ENCODE measurements at regions not wholly inside any gene's neighbourhood (a gene's known extent, or its start where the extent isn't known, plus 50 kb on each side); places are given as distances from the start of the nearest gene placed in this dataset.
"Not testable (repeated sequence)": the region's sequence is repeated elsewhere in the genome, so short reads cannot be mapped to it uniquely, and the experiment has no call there.

DNA sequence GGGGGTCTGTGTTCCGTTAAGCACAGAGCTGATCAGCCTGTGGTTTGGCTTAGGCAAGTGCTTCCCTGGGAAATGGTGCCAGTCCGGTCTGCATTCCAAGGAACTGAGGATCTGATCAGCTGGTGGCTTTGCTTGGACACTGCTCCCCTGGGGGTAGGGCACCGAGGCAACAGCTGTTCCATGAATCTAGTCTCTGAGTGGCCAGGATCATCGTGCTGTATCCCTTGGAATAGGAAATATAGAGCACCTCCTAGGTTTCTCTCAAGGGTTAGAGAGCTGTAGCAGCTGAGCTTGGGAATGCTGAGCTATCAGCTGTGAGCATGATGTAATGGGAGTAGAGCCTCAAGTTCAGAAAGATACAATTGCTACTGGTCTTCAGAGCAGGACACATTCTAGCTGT, 863.9 kb downstream of the RAPGEF2 start:
- no peak for DNase-seq

DNA sequence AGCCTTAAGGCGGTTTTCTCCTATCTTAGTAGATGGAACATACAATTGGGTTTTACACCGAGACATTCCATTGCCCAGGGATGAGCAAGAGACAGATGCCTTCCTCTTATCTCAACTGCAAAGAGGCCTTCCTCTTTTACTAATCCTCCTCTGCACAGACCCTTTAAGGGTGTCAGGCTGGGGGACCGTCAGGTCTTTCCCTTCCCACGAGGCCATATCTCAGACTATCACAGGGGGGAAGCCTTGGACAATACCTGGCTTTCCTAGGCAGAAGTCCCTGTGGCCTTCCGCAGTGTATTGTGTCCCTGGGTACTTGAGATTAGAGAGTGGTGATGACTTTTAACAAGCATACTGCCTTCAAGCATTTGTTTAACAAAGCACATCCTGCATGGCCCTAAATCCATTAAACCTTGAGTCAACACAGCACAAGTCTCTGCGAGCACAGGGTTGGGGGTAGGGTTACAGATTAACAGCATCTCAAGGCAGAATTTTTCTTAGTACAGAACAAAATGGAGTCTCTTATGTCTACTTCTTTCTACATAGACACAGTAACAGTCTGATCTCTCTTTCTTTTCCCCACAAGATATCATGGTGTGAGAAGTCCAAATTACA, 874.1 kb downstream of the RAPGEF2 start:
- not testable (repeated sequence) for DNase-seq

DNA sequence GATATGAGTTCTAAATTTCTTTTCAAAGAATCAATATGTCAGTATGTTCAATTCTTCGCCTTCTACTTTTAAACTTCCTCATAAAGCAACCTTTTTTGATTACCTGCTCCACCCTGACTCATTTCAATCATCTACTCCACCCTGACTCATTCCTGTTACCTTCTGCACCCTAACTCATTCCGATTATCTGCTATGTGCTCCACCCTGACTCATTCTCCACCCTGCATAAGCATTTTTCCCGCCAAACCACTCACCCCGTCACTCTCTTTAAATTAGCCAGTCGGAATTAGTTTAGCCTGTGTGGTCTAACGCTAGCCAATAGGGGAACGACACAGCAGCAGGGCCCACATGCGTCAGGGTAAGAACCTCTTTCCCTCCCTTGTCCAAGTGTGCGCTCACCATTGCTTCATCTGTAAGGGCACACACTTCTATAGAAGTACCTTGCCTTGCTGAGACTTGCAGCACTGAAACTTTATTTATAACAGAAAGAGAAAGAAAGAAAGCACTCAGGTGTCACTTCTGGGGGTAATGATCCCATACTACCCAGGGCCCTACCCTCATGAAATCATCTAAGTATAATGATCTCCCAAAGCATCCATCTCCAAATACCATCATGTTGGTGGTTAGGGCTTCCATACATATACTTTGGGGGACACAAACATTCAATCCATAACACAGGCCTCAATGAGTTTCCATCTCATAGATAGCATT, 875.2 kb downstream of the RAPGEF2 start:
- DNase-seq = no peak

DNA sequence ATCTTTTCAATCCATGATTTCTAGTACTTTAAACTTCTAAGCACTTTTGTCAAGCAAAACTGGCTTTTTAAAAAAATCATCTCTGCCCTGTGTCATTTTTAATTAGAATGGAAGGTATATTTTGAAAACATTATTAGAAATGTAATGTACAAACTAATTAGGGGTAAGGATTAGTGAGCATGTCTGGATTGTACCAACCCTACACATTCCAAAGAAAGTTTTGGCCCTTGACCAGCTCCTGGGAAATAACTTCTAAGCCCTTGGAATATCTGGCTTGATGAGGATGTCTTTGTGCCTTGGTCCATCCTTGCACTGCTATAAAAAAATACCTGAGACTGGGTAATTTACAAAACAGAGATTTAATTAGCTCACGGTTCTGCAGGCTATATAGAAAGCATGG, 876.5 kb downstream of the RAPGEF2 start:
- DNase-seq = no peak

DNA sequence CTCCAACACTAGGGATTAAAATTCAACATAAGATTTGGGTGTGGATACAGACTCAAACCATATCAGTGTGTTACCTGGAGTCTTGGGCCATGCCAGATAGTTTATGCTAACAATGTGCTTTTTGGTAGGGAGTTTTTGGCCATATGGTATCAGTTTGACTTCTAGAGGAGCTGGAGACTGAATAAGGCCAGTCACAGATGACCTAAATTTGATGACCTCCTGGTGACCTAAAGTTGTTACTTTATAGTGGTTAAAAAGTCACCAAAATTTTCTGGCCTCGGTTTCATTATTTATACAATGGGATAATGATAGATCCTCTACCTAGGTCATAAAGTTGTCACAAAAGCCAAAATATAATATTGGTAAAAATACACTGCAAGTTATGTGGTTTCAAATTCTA, 877.1 kb downstream of the RAPGEF2 start:
- DNase-seq = no peak

DNA sequence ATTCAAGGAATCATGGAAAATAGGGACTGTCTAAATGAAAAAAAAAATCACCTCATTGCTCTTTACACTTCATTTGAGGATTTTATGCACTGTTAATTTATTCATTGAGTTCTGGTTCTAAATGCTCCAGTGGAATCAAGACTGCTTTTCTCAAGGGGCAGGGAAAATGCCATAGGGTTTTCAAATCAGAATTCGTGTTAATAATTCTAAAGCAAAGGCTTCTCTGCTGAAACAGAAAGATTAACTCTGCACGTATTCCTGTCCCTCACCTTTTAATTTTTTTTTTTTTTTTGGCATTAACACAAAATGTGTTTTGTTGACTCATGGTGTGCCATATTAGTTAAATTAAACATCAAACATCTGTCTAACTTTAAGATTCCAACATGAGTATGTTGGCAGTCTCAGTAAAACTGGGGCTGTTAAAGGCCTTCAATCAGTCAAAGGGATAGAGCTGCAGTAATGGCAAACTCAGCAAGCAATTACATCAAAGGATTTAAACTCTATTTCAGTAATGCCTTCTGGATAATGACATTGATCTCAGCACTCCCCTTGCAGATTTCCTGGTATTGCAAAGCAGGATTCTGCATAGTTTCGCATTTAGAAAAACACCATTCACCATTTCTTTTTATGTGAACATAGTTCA, 878.1 kb downstream of the RAPGEF2 start:
- no peak for DNase-seq

DNA sequence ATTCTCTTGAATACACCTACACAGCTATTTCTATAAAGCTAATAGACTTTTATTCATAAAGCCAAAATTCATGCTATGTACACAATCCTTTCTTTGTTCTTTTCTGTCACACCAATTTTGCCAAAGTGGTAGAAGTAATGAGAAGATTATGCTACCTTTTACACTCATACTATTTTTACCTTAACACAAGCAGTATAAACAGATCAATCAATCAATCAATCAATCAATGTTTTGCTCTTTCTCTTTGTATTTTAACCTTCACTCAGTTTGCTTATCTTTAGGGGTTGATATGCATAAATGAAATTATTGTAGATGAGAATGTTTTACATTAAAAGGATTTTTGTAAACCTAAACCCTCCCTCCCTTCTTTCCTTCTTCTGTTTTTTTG, 878.6 kb downstream of the RAPGEF2 start:
- DNase-seq = no peak

DNA sequence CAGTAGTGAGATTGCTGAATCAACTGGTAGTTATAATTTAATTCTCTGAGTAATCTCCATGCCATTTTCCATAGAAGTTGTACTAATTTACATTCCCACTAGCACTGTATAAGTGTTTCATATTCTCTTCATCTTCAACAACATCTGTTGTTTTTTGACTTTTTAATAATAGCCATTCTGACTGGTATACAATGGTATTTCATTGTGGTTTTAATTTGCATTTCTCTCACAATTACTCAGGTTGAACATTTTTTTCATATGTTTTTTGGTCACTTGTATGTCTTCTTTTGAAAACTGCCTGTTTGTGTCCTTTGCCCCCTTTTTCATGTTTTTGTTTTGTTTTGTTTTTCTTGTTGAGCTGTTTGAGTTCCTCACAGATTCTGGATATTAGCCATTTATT, 880.2 kb downstream of the RAPGEF2 start:
- DNase-seq = no peak

DNA sequence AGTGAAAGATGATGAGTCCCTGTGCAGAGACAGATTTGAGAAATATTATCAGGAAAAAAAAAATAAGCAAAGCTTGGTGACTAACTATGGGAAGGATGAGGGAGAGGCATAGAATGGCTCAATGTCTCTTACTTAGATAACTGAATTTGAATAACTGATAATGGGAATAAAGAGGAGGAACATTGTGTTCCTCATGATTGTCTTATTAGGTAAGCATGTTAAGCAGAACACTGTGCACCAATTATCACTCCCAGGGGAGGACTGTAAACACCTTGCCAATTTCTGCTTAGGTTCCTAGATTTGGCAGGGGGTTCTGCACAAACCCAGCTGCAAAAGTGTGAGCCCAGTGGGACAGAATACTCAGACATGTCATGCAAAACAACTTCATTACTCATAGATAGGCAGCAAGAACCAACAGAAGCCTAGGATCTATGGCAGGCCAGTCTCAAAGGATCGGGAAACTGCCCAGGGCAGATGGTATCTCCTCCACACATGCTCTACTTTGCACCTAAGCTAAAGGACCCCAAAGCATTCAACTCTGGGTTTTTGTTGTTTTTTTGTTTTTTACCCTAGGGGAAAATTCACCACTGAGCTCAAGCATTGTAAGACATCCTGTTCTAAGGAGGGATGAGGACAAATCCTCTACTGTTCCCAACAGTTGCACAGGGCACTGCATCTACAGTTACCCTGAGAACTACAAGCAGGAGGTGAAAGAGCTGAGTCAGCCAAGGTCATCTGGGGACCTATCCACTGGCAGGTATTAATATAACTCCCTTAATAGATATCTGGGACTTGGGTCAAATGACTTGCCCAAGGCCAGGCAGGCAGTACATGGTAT, 907.0 kb downstream of the RAPGEF2 start:
- no peak for DNase-seq

DNA sequence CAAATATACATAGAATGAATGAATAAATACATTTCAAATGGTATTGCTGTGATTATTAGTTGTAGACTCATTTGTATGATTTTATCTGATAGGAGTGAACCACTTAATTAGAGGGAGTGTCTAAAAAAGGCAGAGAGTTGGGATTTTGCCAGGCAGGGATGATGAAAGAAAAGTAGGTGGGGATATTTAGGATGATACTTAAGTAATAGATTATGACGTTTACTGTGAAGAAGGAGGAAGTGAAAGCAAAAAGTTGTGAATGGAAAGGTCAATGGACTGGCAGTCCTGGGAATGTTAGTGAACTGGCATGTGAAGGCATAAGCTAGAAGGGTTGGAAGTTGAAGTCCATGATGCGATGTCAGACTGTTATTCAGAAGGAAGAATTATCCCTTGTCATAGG, 917.1 kb downstream of the RAPGEF2 start:
- DNase-seq = no peak

DNA sequence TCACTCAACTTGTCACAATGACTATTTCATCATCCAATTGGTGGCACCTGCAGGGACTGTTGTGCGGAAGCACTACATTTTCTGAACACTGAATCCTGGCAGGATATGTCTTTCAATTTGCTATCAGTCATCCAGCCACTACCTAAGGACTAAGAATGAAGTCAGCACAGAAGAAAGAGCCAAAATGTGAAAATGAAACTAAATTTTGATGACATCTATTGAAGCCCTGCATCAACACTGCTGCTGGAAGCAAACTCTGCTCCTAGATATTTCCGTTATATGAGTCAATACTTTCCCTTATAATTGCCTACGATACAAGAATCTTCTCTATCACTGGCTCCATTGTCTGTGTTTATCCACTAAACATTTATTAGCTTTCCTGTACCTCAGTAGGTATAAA, 917.9 kb downstream of the RAPGEF2 start:
- DNase-seq = no peak

DNA sequence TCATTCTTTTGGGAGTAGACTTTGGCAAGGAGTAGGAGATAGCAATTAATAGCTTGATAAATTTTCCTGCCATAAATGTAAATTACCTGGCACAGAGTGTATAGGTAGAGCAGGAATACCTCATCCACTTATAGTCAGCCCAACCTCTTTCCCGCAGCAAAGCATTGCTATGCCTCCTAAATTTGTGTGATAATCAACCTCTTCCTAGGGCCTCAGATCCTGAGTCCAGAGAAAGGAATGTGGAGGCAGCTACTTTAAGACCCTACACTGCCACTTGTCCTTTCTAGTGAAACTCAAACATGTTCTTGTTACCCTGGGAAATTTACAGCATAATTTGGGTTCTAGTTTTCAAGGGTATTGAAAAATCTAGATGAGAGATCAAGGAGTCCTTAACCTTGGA, 919.0 kb downstream of the RAPGEF2 start:
- no peak for DNase-seq

DNA sequence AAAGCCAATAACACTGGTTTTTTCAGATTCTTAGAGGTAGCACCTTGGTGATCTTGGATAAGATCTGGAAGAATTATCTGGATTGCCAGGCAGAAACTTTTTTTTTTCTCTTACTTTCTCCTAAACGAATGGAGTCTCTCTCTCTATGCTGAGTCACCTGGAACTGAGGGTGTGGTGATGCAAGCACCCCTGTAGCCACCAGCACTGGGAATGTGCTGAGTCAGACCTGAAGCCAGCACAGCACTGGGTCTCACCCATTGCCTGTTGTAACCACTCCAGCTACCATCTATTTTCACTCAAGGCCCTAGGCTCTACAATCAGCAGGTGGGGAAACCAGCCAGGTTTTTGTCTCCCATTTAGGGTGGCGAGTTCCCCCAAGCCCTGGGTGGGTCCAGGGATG, 923.8 kb downstream of the RAPGEF2 start:
- no peak for DNase-seq

DNA sequence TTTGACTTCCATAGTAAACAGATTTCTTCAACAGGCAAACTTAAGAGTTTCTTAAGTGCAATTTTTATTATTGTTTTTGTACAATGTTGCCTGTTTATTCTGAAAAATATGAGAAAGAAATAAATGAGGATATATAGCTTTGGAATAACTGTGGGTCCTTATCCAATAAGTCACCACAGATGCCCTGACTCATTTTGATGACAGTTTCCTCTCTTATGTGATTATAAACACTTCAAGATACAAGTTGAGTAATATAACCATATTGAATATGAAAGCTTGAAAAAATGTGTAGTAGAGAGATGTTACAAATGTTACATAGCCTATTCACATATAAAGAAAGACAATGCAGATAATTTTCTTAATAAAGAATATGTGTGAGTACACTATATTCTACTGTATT, 931.6 kb downstream of the RAPGEF2 start:
- DNase-seq = no peak

DNA sequence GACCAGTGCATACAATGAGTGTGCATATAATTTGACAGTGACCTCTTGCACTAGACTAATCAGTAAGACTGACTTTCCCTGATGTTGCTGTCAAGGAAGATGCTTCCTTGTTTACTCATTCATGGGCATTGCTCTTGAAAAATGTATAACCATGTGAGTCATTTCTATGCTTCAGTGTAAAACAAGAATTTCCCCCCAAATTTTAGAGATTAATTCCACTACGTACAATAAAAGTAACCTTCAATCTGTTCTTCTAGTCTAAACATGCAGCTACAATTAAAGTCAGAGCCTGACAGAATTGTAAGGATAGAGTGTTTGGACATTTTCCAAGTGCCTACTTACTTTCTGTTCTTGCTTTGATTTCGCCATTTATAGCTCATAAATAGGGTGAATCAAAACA, 935.7 kb downstream of the RAPGEF2 start:
- no peak for DNase-seq

DNA sequence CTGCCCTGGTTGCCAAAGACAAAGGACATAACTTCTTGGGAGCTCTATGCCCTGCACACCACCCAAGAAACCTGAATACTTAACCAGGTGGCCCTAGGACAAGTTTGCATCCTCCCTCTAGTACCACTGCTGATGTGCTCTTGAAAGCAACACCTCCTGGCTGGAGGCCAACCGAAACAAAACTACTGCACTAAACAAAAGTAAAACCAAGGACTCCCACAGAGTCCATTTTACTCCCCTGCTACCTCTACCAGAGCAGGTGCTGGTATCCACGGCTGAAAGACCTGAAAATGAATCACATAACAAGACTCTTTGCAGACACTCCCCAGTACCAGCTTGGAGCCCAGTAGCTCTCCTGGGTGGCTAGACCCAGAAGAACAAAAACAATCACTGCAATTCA, 941.8 kb downstream of the RAPGEF2 start:
- no peak for DNase-seq

DNA sequence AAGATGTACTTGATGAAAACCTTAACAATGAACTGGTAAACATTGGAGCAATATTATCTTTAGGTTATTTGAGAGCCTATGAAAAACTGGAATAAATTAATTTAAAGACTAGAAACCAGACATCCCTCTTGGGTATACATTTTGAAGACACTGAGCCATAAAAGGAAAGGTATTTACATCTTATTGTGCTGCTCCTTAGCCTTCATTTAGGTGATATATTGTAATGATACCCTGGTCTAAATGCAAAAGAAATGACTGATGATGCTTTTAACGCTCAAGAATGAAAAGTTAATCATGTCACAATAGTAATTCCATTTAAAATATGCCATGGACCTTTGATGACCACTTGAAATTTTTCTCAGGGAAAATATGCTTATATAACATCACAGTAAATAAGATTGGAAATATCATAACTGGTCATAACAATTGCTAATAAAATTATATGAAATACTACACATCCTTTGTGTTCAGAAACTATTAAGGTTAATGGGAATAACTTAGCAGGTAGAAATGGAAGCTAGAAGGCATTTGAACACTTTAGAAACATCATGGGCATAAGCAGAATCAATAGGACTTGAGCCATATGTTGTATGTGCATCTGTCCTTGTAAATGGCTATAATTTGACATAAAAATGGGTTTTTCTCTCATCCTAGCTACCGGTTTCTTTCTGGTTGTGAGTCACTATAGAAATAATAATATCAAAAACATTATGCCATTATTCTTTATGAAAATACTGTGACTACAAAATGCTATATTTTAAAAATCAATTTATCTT, 979.7 kb downstream of the RAPGEF2 start:
- no peak for DNase-seq

DNA sequence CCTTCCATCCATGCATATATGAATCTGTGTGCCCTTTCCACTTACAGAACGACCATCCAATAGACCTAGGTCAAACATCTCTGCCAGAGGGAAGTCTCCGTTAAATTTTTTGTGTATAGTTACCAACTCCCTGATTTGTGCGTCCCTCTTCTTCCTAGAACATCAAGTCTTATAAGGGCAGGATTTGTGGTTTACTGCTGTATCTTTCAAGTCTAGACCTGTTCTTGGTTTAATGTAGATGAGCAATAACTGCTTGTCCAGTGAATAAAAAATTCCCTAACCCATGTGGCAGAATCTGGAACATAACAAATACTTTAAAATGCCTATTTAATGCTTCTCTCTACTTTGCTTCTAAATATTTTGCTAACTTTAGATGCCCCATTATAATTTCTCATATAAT, 988.8 kb downstream of the RAPGEF2 start:
- DNase-seq = no peak

DNA sequence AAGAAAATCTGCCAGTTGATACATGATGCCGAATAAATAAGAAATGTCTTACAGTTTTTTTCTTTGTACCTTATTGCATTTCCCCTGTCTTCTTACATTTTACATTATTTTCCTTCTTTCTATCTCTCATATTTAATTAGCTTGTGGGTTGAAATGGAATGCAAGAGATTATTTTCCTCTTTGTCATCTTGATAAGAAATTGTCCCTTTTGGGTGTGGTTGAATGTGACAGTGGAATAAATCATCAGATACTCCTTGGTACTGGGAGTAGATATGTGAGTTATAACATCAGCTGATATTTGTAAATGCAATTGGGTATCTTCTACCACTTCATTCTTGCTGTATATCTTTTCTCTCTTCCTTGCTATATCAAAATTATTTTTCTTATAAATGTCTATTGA, 997.4 kb downstream of the RAPGEF2 start:
- no peak for DNase-seq

DNA sequence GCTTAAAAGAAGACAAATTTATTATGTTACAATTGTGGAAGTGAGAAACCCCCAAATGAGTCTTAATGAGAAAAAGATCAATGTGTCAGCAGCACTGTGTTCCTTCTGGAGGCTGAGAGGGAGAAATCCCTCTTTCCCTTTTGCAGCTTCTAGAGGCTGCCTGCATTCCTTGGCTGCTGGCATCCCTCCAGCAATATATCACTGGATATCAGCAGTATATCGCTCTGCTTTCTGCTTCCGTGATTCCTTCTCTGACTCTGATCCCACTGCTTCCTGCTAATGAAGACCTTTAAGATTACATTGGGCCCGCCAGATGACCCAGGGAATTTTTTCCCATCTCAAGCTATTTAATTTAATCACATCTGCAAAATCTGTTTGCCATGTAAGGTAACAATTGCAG, 1008.0 kb downstream of the RAPGEF2 start:
- DNase-seq = no peak

DNA sequence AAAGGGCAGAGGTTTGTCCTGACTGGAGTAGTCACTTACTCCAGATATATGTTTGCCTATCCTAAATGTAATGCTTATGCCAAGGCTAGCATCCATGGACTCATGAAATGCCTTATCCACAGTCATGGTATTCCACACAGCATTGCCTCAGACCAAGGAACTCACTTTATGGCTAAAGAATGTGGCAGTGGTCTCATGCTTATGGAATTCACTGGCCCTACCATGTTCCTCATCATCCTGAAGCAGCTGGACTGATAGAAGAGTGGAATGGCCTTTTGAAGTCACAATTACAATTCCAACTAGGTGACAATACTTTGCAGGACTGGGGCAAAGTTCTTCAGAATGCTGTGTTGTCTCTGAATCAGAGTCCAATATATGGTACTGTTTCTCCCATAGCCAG, 1014.8 kb downstream of the RAPGEF2 start:
- DNase-seq = no peak

DNA sequence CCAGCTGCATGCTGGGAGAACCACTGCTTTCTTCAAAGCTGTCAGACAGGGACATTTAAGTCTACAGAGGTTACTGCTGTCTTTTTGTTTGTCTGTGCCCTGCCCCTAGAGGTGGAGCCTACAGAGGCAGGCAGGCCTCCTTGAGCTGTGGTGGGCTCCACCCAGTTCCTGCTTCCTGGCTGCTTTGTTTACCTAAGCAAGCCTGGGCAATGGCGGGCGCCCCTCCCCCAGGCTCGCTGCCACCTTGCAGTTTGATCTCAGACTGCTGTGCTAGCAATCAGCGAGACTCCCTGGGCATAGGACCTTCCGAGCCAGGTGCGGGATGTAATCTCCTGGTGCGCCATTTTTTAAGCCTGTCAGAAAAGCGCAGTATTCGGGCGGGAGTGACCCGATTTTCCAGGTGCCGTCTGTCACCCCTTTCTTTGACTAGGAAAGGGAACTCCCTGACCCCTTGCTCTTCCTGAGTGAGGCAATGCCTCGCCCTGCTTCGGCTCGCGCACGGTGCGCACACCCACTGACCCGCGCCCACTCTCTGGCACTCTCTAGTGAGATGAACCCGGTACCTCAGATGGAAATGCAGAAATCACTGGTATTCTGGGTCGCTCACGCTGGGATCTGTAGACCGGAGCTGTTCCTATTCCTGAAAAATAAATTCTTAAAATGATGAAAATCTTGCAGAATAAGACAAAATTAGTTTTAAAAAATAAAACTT, 1022.9 kb downstream of the RAPGEF2 start:
- DNase-seq = not testable (repeated sequence)
